Neural progenitor cell (in vitro differentiated cells): ENCODE measurements at regions not wholly inside any gene's neighbourhood (a gene's known extent, or its start where the extent isn't known, plus 50 kb on each side); places are given as distances from the start of the nearest gene placed in this dataset.

Experiments used
- DNase-seq: peaks from one replicate; pipeline ENCODE4 v3.0.0-alpha.2; 2016; ENCODE audit warnings: low spot score
- H2AFZ ChIP-seq: fragments of 200-600 bp; sonication (generic); replicated peaks from 2 replicates; pipeline ENCODE4 v1.6.1; 2016; ENCODE audit warnings: antibody characterized with exemption
- H3F3A ChIP-seq: fragments of 200-600 bp; sonication (generic); 2 replicates; pipeline ENCODE4 v1.6.1; 2016; ENCODE audit warnings: antibody characterized with exemption, low read depth
- H3K27ac ChIP-seq: fragments of 200-600 bp; sonication (generic); 2 replicates; pipeline ENCODE4 v1.5.1; 2016; ENCODE audit warnings: mild to moderate bottlenecking
- H3K27me3 ChIP-seq: fragments of 200-600 bp; sonication (generic); 2 replicates; pipeline ENCODE4 v1.6.1; 2016; ENCODE audit warnings: mild to moderate bottlenecking, moderate library complexity
- H3K36me3 ChIP-seq: fragments of 200-600 bp; sonication (generic); 2 replicates; pipeline ENCODE4 v1.5.1; 2016
- H3K4me1 ChIP-seq: fragments of 200-600 bp; sonication (generic); 2 replicates; pipeline ENCODE4 v1.6.1; 2016; ENCODE audit warnings: mixed run types
- H3K4me2 ChIP-seq: fragments of 200-600 bp; sonication (generic); 2 replicates; pipeline ENCODE4 v1.6.1; 2016
- H3K4me3 ChIP-seq: fragments of 200-600 bp; sonication (generic); 2 replicates; pipeline ENCODE4 v1.5.1; 2016
- H3K79me2 ChIP-seq: fragments of 200-600 bp; sonication (generic); 2 replicates; pipeline ENCODE4 v1.6.1; 2016; ENCODE audit warnings: low read depth
- H3K9ac ChIP-seq: fragments of 200-600 bp; sonication (generic); 2 replicates; pipeline ENCODE4 v1.6.1; 2016
- H3K9me3 ChIP-seq: fragments of 200-600 bp; sonication (generic); 2 replicates; pipeline ENCODE4 v1.5.1; 2016; ENCODE audit warnings: low read depth
- H4K20me1 ChIP-seq: fragments of 200-600 bp; sonication (generic); 2 replicates; pipeline ENCODE4 v1.6.1; 2016; ENCODE audit warnings: low read depth
- H3K27ac Mint-ChIP-seq: 3 replicates; pipeline ENCODE4 v1.8.0; 2021; ENCODE audit warnings: mixed read lengths
- H3K27me3 Mint-ChIP-seq: 2 replicates; pipeline ENCODE4 v1.8.0; 2022; ENCODE audit warnings: low read depth, mild to moderate bottlenecking, inconsistent platforms, moderate library complexity, mixed read lengths; ENCODE audit not compliant: insufficient read depth
- H3K36me3 Mint-ChIP-seq: 3 replicates; pipeline ENCODE4 v1.8.0; 2021; ENCODE audit warnings: mixed read lengths
- H3K4me1 Mint-ChIP-seq: 3 replicates; pipeline ENCODE4 v1.8.0; 2021; ENCODE audit warnings: mixed read lengths
- H3K4me3 Mint-ChIP-seq: 3 replicates; pipeline ENCODE4 v1.8.0; 2021; ENCODE audit warnings: mild to moderate bottlenecking, moderate library complexity, mixed read lengths
- H3K9me3 Mint-ChIP-seq: 3 replicates; pipeline ENCODE4 v1.8.0; 2020; ENCODE audit warnings: mixed read lengths
- CTCF ChIP-seq: fragments of 200-600 bp; sonication (generic); IDR thresholded peaks from 2 replicates; pipeline ENCODE4 v1.5.1; 2017; ENCODE audit warnings: antibody characterized with exemption, mild to moderate bottlenecking
- EZH2 ChIP-seq: fragments of 200-600 bp; sonication (generic); IDR thresholded peaks from 2 replicates; pipeline ENCODE4 v1.6.1; 2017; ENCODE audit warnings: antibody characterized with exemption, mild to moderate bottlenecking, moderate library complexity
- EZH2phosphoT487 ChIP-seq: fragments of 200-600 bp; sonication (generic); IDR thresholded peaks from 2 replicates; pipeline ENCODE4 v1.6.1; 2017; ENCODE audit warnings: antibody characterized with exemption

DNA sequence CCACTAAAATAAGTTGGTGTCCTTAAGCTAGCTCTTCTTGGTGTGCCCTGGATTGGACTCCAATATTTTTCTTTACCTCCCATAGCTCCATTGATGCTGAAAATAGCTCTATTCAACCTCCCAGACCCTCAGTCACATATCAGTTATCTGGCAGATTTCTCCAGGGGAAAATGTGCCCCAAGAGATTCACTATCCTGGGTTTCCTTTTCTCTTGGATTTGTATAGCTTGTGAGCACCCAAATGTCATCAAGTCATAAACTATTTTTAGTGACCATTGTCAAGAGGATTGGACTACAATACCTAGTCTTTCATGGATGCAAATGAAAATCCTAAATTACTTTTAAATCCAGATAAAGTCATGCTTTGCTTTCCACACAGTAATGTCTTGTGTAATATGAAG lies 339.6 kb upstream of the FOXG1 start:
- Histone ChIP-seq H3K9me3 (peaks cover 10% of the 10 kb centered on the region), H3K79me2 (no peaks in the 10 kb centered on the region), H3K9ac (no peak overlapping the region), H3K4me3 (no peak overlapping the region), H3F3A (peaks cover 7% of the 10 kb centered on the region), H2AFZ (no peak overlapping the region), H3K4me1 (peaks cover 19% of the 10 kb centered on the region), H3K27me3 (no peaks in the 10 kb centered on the region), H4K20me1 (no peaks in the 10 kb centered on the region), H3K27ac (no peak overlapping the region), H3K4me2 (no peak overlapping the region), H3K36me3 (no peaks in the 10 kb centered on the region)
- H3K4me3 Mint-ChIP-seq = no peak overlapping the region
- no peak overlapping the region for H3K27ac Mint-ChIP-seq
- no peak for DNase-seq
- H3K9me3 Mint-ChIP-seq = peaks cover 16% of the 10 kb centered on the region
- TF ChIP-seq EZH2 = no peak
- no peak for TF ChIP-seq EZH2phosphoT487
- no peak for TF ChIP-seq CTCF
- H3K36me3 Mint-ChIP-seq = peaks cover 3% of the 10 kb centered on the region
- H3K27me3 Mint-ChIP-seq = no peaks in the 10 kb centered on the region
- peaks cover 14% of the 10 kb centered on the region for H3K4me1 Mint-ChIP-seq

DNA sequence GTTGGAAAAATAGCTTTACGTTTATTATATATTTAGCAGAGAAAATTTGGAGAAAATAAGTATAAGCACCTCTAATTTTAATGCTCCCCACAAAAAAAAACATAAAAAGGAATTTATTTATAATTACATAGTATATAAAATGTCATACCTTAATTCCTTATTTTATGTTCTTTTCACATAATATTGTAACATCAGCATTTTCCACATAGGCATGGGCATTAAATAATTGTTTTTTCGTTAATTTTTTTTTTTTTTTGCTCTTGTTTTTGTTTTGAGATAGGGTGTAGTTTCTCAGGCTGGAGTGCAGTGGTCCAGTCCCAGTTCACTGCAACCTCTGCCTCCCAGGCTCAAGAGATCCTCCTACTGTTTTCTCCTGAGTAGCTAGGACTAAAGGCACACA lies 329.8 kb upstream of the FOXG1 start:
- no peak overlapping the region for H3K27ac Mint-ChIP-seq
- DNase-seq = no peak
- H3K4me1 Mint-ChIP-seq = no peaks in the 10 kb centered on the region
- Histone ChIP-seq H4K20me1 (no peaks in the 10 kb centered on the region), H3F3A (no peaks in the 10 kb centered on the region), H3K4me2 (no peak overlapping the region), H3K4me1 (no peaks in the 10 kb centered on the region), H3K36me3 (no peaks in the 10 kb centered on the region), H3K4me3 (no peak overlapping the region), H3K27ac (no peak overlapping the region), H3K9me3 (no peaks in the 10 kb centered on the region), H3K79me2 (no peaks in the 10 kb centered on the region), H2AFZ (no peak overlapping the region), H3K27me3 (no peaks in the 10 kb centered on the region), H3K9ac (no peak overlapping the region)
- TF ChIP-seq CTCF (no peak), EZH2phosphoT487 (no peak), EZH2 (no peak)
- H3K36me3 Mint-ChIP-seq = no peaks in the 10 kb centered on the region
- no peak overlapping the region for H3K4me3 Mint-ChIP-seq
- H3K9me3 Mint-ChIP-seq = no peaks in the 10 kb centered on the region
- H3K27me3 Mint-ChIP-seq = no peaks in the 10 kb centered on the region

DNA sequence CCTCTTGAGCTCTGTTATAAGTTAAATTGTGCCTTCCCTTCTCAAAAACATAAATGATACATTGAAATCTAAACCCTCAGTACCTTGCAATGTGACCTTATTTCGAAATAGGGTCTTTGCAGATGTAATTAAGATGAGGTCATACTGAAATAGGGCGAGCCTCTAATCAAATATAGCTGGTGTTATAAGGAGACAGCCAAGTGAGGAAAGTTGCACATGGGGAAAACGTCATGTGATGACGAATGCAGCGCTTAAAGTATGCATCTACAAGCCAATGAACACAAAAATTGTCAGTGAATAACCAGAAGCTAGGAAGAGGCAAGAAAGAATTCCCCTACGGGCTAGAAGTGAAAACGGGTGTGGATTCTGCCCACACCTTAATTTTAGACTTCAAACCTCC lies 305.2 kb upstream of the FOXG1 start:
- Mint-ChIP-seq H3K27me3 (no peaks in the 10 kb centered on the region), H3K27ac (no peak overlapping the region), H3K9me3 (peaks cover 12% of the 10 kb centered on the region), H3K4me3 (no peak overlapping the region), H3K4me1 (no peaks in the 10 kb centered on the region), H3K36me3 (no peaks in the 10 kb centered on the region)
- no peak overlapping the region for H3K4me2 ChIP-seq
- H3K4me1 ChIP-seq = no peaks in the 10 kb centered on the region
- H2AFZ ChIP-seq = peak overlapping the region; percentile 51
- H3K36me3 ChIP-seq = no peaks in the 10 kb centered on the region
- no peak overlapping the region for H3K4me3 ChIP-seq
- no peaks in the 10 kb centered on the region for H3K79me2 ChIP-seq
- no peaks in the 10 kb centered on the region for H3F3A ChIP-seq
- no peaks in the 10 kb centered on the region for H3K27me3 ChIP-seq
- H4K20me1 ChIP-seq = no peaks in the 10 kb centered on the region
- DNase-seq = no peak
- H3K9ac ChIP-seq = no peak overlapping the region
- TF ChIP-seq EZH2phosphoT487 (no peak), CTCF (no peak), EZH2 (no peak)
- no peak overlapping the region for H3K27ac ChIP-seq
- peaks cover 5% of the 10 kb centered on the region for H3K9me3 ChIP-seq

DNA sequence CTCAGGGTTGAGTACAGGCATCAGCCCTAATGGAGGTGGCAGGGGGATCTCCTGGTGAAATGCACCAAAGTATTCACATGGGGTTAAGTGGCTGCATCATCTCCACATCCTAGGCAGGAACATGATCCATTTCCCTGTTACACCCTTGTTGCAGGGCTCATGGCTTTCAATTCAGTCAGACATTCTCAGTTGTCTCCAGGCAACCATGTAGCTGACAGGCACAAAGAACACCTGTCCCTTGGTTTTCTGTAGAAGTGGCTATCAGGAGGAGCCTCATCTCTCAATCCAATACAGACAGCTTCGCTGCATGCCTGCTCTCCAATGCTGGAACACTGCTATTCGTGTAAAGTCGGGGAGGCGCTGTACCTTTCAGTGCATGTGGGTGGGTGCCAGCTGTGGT lies 299.0 kb upstream of the FOXG1 start:
- Histone ChIP-seq H3K9me3 (peaks cover 5% of the 10 kb centered on the region), H3K36me3 (no peaks in the 10 kb centered on the region), H3K4me1 (no peaks in the 10 kb centered on the region), H3K4me3 (no peak overlapping the region), H3K4me2 (no peak overlapping the region), H3K27me3 (no peaks in the 10 kb centered on the region), H4K20me1 (no peaks in the 10 kb centered on the region), H3K27ac (no peak overlapping the region), H3K79me2 (no peaks in the 10 kb centered on the region), H2AFZ (no peak overlapping the region), H3K9ac (no peak overlapping the region), H3F3A (no peaks in the 10 kb centered on the region)
- Mint-ChIP-seq H3K9me3 (peaks cover 22% of the 10 kb centered on the region), H3K4me3 (no peak overlapping the region), H3K27ac (no peak overlapping the region), H3K27me3 (no peaks in the 10 kb centered on the region), H3K36me3 (no peaks in the 10 kb centered on the region), H3K4me1 (no peaks in the 10 kb centered on the region)
- DNase-seq = no peak
- TF ChIP-seq CTCF (no peak), EZH2 (no peak), EZH2phosphoT487 (no peak)
